Thymus (tissue), 11 donors: ENCODE measurements at regions not wholly inside any gene's neighbourhood (a gene's known extent, or its start where the extent isn't known, plus 50 kb on each side); places are given as distances from the start of the nearest gene placed in this dataset.

ENCODE experiments used
- DNase-seq, 9 donors: peaks; one replicate each; pipeline ENCODE4 v3.0.0-alpha.2; 2013; ENCODE audit warnings: low spot score in 9 of 9, low read depth in 6 of 9, missing footprints in 1 of 9
- H3K27ac ChIP-seq, 2 donors: one replicate each; pipeline ENCODE4 v1.5.1; 2013; ENCODE audit warnings: control low read depth in 1 of 2, low read depth in 1 of 2, low read length in 1 of 2, mild to moderate bottlenecking in 1 of 2, moderate library complexity in 1 of 2
- H3K27me3 ChIP-seq, 2 donors: one replicate each; pipeline ENCODE4 v1.5.1; 2013; ENCODE audit warnings: low read length in 1 of 2; ENCODE audit not compliant: control insufficient read depth in 2 of 2, insufficient read depth in 1 of 2
- H3K36me3 ChIP-seq, 2 donors: one replicate each; pipeline ENCODE4 v1.5.1; 2013; ENCODE audit warnings: low read length in 1 of 2, mild to moderate bottlenecking in 1 of 2, moderate library complexity in 1 of 2; ENCODE audit not compliant: control insufficient read depth in 2 of 2, insufficient read depth in 2 of 2
- H3K4me1 ChIP-seq, 2 donors: one replicate each; pipeline ENCODE4 v1.5.1; 2013; ENCODE audit warnings: low read length in 2 of 2; ENCODE audit not compliant: control insufficient read depth in 2 of 2, insufficient read depth in 2 of 2
- H3K4me3 ChIP-seq, 2 donors: one replicate each; pipeline ENCODE4 v1.5.1; 2013; ENCODE audit warnings: low read length in 2 of 2, control low read depth in 1 of 2, mild to moderate bottlenecking in 1 of 2
- H3K9me3 ChIP-seq, 2 donors: one replicate each; pipeline ENCODE4 v1.5.1; 2013; ENCODE audit warnings: low read length in 1 of 2, mild to moderate bottlenecking in 1 of 2; ENCODE audit not compliant: control insufficient read depth in 2 of 2, insufficient read depth in 1 of 2
- WGBS: extraction: QIAGEN DNeasy Blood & Tissue Kit; methylation state at CpG from one replicate; pipeline ENCODE4 v1.1.7; 2013; 5-methylcytosine and 5-hydroxymethylcytosine counted together
- donor health status: healthy.

DNA sequence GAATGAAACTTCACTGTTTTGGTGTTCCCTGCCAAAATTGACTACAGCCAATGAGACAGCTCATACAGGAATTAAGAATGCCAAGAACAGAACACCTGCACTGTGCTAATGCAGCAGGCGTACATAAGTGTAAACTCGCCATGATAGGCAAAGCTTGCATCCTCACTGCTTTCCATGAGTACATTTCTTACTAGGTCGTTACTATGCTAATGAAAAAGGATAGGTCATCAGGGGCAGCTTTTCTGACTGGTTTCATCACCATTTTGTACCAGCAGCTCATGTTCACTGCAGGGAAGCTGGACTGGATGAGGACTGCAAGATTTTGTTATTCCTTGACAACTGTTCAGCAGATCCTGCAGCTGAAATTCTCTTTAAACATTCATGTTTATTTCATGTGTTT, 1383.8 kb downstream of the EFNB2 start:
- 95% methylated on average over 3 of the region's 3 CpGs for WGBS

DNA sequence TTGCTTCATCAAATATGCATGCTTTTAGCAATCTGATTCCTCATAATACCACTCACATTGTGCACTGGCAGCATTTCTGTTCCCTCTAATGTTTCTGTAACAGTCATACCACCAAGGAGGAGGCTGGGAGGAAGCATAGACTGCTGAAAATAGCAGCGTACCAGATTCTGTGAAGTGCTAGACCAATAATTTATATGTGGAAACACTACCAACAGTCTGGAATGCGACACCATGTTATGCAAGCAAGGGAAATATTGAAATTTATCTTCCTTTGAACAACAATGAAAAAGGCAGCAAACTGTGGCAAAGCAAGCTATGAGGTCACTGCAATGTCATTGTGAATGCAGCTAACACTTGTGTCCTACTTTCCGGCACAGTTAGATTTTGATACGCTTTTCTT, 1388.0 kb downstream of the EFNB2 start:
- peaks cover 0 to 4% of the 10 kb centered on the region in 2 donors for H3K4me1 ChIP-seq
- H3K27me3 ChIP-seq = no peaks in the 10 kb centered on the region
- H3K36me3 ChIP-seq = no peaks in the 10 kb centered on the region
- no peak for DNase-seq
- no peak overlapping the region for H3K27ac ChIP-seq
- H3K9me3 ChIP-seq = no peaks in the 10 kb centered on the region
- H3K4me3 ChIP-seq = no peak overlapping the region
- 92% methylated on average over 4 of the region's 4 CpGs for WGBS

More for the DNA sequence above, 1383.8 kb downstream of the EFNB2 start:
- H3K4me1 ChIP-seq = no peaks in the 10 kb centered on the region
- H3K27me3 ChIP-seq = no peaks in the 10 kb centered on the region
- no peaks in the 10 kb centered on the region for H3K9me3 ChIP-seq
- H3K36me3 ChIP-seq = no peaks in the 10 kb centered on the region
- H3K4me3 ChIP-seq = no peak overlapping the region
- H3K27ac ChIP-seq = no peak overlapping the region
- no peak for DNase-seq

DNA sequence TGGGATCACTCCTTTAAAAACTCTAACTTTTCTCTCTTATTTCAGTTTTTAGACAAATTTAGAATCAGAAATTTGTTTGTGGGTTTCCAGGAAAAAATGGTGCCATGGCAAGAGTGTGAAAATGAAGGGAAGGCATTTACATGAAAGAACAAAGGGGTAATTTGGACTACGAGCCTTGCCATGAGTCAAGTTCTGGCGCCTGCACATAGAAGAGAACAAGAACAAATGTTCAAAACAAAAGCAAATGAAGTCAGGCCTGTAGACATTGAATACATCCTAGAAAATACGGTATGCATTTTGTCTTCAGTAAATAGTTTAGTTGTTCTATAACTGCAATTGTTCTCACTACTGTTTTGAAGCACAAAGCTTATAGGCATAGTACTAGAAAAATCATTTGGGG, 1390.5 kb downstream of the EFNB2 start:
- peaks cover 0 to 10% of the 10 kb centered on the region in 2 donors for H3K4me1 ChIP-seq
- no peak for DNase-seq
- H3K9me3 ChIP-seq = no peaks in the 10 kb centered on the region
- H3K27me3 ChIP-seq = no peaks in the 10 kb centered on the region
- no peak overlapping the region for H3K27ac ChIP-seq
- WGBS = 99% methylated on average over 3 of the region's 3 CpGs
- H3K4me3 ChIP-seq = no peak overlapping the region
- no peaks in the 10 kb centered on the region for H3K36me3 ChIP-seq

DNA sequence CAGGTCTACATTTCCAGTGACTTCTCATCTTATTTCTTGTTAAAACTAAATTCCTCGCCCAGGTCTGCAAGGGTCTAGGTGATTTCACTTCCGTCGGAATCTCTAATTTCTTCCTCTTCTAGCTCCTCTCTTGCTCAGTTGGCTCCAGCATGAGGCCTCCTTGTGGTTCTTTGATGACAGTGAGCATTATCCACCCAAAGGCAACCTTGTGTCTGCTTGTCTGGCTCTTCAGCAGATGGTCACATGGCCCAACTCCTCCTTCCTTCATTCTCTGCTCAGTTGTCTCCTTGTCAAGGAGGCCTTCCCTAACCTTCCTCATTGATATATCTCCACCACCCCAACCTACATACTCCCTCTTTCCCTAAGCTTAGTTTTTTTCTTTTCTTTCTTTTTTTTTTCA, 1391.4 kb downstream of the EFNB2 start:
- H3K4me1 ChIP-seq = peaks cover 3 to 17% of the 10 kb centered on the region in 2 donors
- no peak overlapping the region for H3K27ac ChIP-seq
- WGBS = 69% methylated on average over 3 of the region's 3 CpGs
- no peak overlapping the region for H3K4me3 ChIP-seq
- H3K36me3 ChIP-seq = no peaks in the 10 kb centered on the region
- H3K9me3 ChIP-seq = no peaks in the 10 kb centered on the region
- DNase-seq = no peak
- no peaks in the 10 kb centered on the region for H3K27me3 ChIP-seq

DNA sequence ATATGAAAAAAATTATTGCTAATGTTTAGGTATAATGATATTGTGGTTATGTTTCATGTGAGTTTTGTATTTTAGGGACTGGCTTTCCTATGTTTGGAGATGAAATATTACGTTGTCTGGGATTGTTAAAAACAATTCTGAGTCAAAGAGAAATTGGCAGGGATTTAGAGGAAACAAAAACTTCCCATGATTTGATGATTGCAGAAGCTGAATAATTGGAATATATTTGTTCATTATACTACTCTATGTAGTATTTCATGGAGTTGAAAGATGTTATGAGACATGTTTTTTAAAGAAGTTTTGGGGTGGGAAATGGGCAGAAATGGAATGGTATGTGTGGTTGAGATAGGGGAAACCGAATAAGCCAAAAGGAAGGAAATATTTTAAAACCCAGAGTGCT, 1392.9 kb downstream of the EFNB2 start:
- H3K27ac ChIP-seq = no peak overlapping the region
- H3K27me3 ChIP-seq = no peaks in the 10 kb centered on the region
- no peaks in the 10 kb centered on the region for H3K36me3 ChIP-seq
- H3K9me3 ChIP-seq = no peaks in the 10 kb centered on the region
- no peak for DNase-seq
- peaks cover 6 to 25% of the 10 kb centered on the region in 2 donors for H3K4me1 ChIP-seq
- no peak overlapping the region for H3K4me3 ChIP-seq
- 64% methylated on average over 2 of the region's 2 CpGs for WGBS

DNA sequence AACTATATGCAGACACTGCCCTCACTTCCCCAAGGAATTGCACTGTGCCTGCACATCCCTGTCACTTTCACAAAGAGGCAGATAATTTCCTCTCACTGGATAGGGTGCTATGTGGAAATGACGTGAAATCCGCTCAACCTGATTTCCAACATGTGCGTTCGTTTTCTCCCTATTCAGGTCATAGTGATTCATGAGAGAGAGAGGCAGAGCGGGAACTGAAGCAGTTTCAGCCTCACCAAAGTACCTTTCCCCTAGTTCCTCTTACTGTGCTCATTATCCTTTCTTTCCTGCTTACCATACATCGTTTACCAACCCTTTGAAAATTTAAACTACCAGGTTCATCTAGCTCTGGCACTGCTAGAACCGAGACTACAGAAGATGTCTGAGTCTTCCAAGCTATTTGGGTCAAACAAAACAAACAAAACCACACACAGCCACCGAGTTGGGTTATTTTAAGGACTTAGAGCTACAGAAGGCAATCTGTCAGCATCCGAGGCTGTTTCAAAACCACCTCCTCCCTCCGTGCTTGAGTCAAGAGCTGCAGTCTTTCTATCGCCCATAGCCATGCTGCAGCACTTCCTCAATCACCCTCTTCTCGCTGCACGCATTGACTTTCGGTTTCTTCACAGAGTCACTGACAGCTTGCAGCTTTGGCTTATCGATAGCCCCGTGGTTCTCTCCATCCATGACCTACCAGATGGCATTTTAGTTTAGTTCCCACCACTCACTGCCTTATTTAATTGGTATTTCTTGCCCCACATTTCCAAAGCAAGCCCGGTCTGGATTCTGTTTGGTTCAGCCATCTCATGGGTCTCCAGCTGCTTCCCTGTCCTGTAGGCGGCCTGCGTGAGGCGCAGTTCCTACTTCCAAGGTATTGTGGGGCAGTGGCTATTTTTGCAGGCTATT, 1395.8 kb downstream of the EFNB2 start:
- Histone ChIP-seq H3K4me1 (peaks cover 24 to 47% of the 10 kb centered on the region in 2 donors), H3K27ac (peak overlapping the region; percentile 93 to 99), H3K4me3 (peak overlapping the region; percentile 67 to 74), H3K27me3 (no peaks in the 10 kb centered on the region), H3K36me3 (no peaks in the 10 kb centered on the region), H3K9me3 (no peaks in the 10 kb centered on the region)
- peak; percentile 71 to 93 (median 81) for DNase-seq
- 8% methylated on average over 20 of the region's 20 CpGs for WGBS

DNA sequence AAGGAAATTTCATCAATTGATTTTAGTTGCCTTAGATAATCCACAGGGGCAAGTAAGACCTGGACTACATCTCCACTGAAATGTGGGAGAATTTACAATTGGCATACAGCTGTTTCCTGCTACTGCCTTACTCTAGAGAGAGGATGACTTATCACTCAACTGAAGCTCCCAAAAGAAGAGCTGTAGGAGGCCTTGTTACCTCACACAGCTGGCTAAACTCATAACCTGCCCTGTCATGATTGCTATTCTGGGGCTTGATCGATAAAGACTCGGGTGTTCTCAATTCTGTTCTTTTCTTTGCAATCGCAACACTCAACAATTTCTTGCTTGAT, 1396.4 kb downstream of the EFNB2 start:
- Histone ChIP-seq H3K4me3 (peak overlapping the region; percentile 67 to 74), H3K4me1 (peaks cover 24 to 46% of the 10 kb centered on the region in 2 donors), H3K9me3 (no peaks in the 10 kb centered on the region), H3K27me3 (no peaks in the 10 kb centered on the region), H3K27ac (peak overlapping the region; percentile 93 to 99), H3K36me3 (no peaks in the 10 kb centered on the region)
- DNase-seq = peak in 1 of 9 donors; percentile 29
- WGBS = 38% methylated on average over 3 of the region's 3 CpGs

DNA sequence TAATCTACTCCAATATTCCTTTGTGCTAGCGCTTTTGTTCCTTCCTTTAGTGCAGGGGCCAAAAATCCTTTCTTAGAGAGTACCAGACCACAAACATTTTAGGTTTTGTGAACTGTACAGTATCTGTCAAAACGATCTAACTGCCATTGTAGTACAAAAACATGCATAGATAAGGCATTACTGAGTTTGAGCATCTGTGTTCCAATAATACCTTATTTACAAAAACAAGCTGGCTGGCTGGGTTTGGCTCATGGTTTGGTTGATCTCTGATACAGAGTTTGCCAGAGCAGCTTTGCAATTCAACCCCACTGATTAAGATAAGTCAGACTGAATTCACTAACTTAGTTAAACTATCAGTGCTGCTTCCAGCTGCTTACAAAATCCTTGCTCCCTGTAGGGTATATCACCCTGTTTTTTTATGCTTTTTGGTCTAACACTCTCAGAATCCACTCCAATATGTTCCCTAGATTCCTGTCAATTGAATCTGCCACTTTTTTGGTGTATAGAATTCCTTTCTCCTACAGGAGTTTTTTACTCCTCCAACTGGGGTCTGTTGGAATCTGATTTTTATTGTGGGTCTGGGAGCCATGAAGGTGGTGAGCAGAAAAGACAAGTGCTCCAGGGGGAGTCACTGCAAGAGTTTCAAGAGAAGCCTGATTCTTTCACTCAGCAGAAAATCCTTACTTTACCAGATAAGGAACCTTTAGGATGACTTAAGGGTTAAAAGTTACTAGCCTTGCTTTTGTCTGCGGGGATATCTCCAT, 1399.4 kb downstream of the EFNB2 start:
- H3K4me3 ChIP-seq = no peak overlapping the region
- H3K4me1 ChIP-seq = peaks cover 24 to 37% of the 10 kb centered on the region in 2 donors
- H3K9me3 ChIP-seq = no peaks in the 10 kb centered on the region
- H3K27me3 ChIP-seq = no peaks in the 10 kb centered on the region
- DNase-seq = peak in 6 of 9 donors; percentile 42 to 77 (median 56)
- 26% methylated on average over 3 of the region's 3 CpGs for WGBS
- peak overlapping the region; percentile 59 to 79 for H3K27ac ChIP-seq
- H3K36me3 ChIP-seq = no peaks in the 10 kb centered on the region

DNA sequence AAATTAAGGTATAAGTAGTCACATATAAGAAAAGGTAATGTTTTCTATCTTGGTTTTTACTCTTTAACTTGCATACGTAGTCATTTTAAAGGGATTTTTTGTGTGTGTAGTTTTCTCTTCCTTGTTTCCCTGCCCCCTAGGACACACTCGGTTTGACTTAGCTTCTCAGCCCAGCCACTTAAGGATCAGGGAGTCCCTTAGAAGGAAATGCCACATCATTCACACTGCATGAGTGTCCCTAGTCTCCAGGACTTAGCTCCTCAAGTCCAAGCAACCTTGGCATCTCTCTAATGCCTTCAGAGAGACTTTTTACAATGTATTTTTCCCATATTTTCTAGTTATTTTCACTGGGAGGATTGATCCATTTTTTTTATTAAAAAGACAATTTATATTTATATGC, 1407.7 kb downstream of the EFNB2 start:
- WGBS = 96% methylated on average over 2 of the region's 2 CpGs
- H3K9me3 ChIP-seq = no peaks in the 10 kb centered on the region
- no peak for DNase-seq
- no peaks in the 10 kb centered on the region for H3K36me3 ChIP-seq
- H3K4me3 ChIP-seq = no peak overlapping the region
- no peaks in the 10 kb centered on the region for H3K27me3 ChIP-seq
- no peaks in the 10 kb centered on the region for H3K4me1 ChIP-seq
- no peak overlapping the region for H3K27ac ChIP-seq
